Fibroblast of mammary gland (primary cell): ENCODE measurements at regions not wholly inside any gene's neighbourhood (a gene's known extent, or its start where the extent isn't known, plus 50 kb on each side); places are given as distances from the start of the nearest gene placed in this dataset.

Experiments
- DNase-seq: peaks from one replicate; pipeline ENCODE4 v3.0.0-alpha.2; 2010; ENCODE audit warnings: low read depth
- H3K4me3 ChIP-seq: 2 replicates; pipeline ENCODE4 v1.5.1; 2011; ENCODE audit warnings: low read depth, mild to moderate bottlenecking, low read length, moderate library complexity; ENCODE audit not compliant: control insufficient read depth
- CTCF ChIP-seq: conservative IDR thresholded peaks from 2 replicates; pipeline ENCODE4 v1.5.1; 2011; ENCODE audit warnings: low read depth, low read length, inconsistent platforms; ENCODE audit not compliant: control insufficient read depth, insufficient read depth

- no peak for DNase-seq
- H3K4me3 ChIP-seq: no peak overlapping the region
- TF ChIP-seq CTCF: no peak
Measured at GRCh38 chr17:72408641-72409040, 287.8 kb downstream of the SOX9 start.

GRCh38 chr17:72409405-72410002 lies 288.7 kb downstream of the SOX9 start:
- no peak for DNase-seq
- H3K4me3 ChIP-seq: no peak overlapping the region
- TF ChIP-seq CTCF: no peak

GRCh38 chr17:72411124-72411563 lies 290.3 kb downstream of the SOX9 start:
- DNase-seq: no peak
- H3K4me3 ChIP-seq: no peak overlapping the region
- TF ChIP-seq CTCF: no peak

GRCh38 chr17:72412650-72413076 lies 291.8 kb downstream of the SOX9 start:
- DNase-seq: peak; percentile 75
- no peak overlapping the region for H3K4me3 ChIP-seq
- TF ChIP-seq CTCF: no peak

GRCh38 chr17:72413077-72414031 lies 292.5 kb downstream of the SOX9 start:
- no peak for TF ChIP-seq CTCF
- DNase-seq: no peak
- H3K4me3 ChIP-seq: no peak overlapping the region

GRCh38 chr17:72414032-72414396 lies 293.2 kb downstream of the SOX9 start:
- no peak overlapping the region for H3K4me3 ChIP-seq
- no peak for DNase-seq
- no peak for TF ChIP-seq CTCF
